ENCODE measurements at regions not wholly inside any gene's neighbourhood (a gene's known extent, or its start where the extent isn't known, plus 50 kb on each side); places are given as distances from the start of the nearest gene placed in this dataset.

- no peak for ATAC-seq
Observed at GRCh38 chr4:34183926-34184325, 2060.4 kb downstream of the ARAP2 start.

- ATAC-seq = no peak
Observed at GRCh38 chr4:34187056-34187455, 2057.3 kb downstream of the ARAP2 start.

GRCh38 chr4:34191443-34191842 lies 2052.9 kb downstream of the ARAP2 start:
- ATAC-seq = no peak

GRCh38 chr4:34193451-34194154 lies 2050.7 kb downstream of the ARAP2 start:
- no peak for ATAC-seq

GRCh38 chr4:34194585-34194984 lies 2049.7 kb downstream of the ARAP2 start:
- no peak for ATAC-seq

- ATAC-seq = no peak
Observed at GRCh38 chr4:34196375-34196774, 2047.9 kb downstream of the ARAP2 start.

GRCh38 chr4:34198966-34199365 lies 2045.3 kb downstream of the ARAP2 start:
- no peak for ATAC-seq

GRCh38 chr4:34200535-34200934 lies 2043.8 kb downstream of the ARAP2 start:
- no peak for ATAC-seq

GRCh38 chr4:34202154-34202553 lies 2042.2 kb downstream of the ARAP2 start:
- ATAC-seq = no peak

- ATAC-seq = no peak
Observed at GRCh38 chr4:34220601-34221000, 2023.7 kb downstream of the ARAP2 start.

GRCh38 chr4:34221986-34222385 lies 2022.3 kb downstream of the ARAP2 start:
- no peak for ATAC-seq

GRCh38 chr4:34236118-34236517 lies 2008.2 kb downstream of the ARAP2 start:
- ATAC-seq = no peak

- ATAC-seq = no peak
Observed at GRCh38 chr4:34245276-34245675, 1999.0 kb downstream of the ARAP2 start.

- ATAC-seq = no peak
Observed at GRCh38 chr4:34250562-34250961, 1993.8 kb downstream of the ARAP2 start.

- no peak for ATAC-seq
Observed at GRCh38 chr4:34253239-34253638, 1991.1 kb downstream of the ARAP2 start.

GRCh38 chr4:34258176-34258575 lies 1986.1 kb downstream of the ARAP2 start:
- no peak for ATAC-seq

GRCh38 chr4:34261799-34262314 lies 1982.5 kb downstream of the ARAP2 start:
- ATAC-seq = no peak

GRCh38 chr4:34269613-34270012 lies 1974.7 kb downstream of the ARAP2 start:
- ATAC-seq = no peak

- no peak for ATAC-seq
Observed at GRCh38 chr4:34271479-34272355, 1972.6 kb downstream of the ARAP2 start.

- no peak for ATAC-seq
Observed at GRCh38 chr4:34279011-34279410, 1965.3 kb downstream of the ARAP2 start.

- ATAC-seq = no peak
Observed at GRCh38 chr4:34280131-34280530, 1964.2 kb downstream of the ARAP2 start.

GRCh38 chr4:34281826-34282225 lies 1962.5 kb downstream of the ARAP2 start:
- ATAC-seq = no peak

GRCh38 chr4:34289489-34289888 lies 1954.8 kb downstream of the ARAP2 start:
- no peak for ATAC-seq

GRCh38 chr4:34289962-34290361 lies 1954.4 kb downstream of the ARAP2 start:
- ATAC-seq = no peak
